Fibroblast of lung (primary cell): ENCODE measurements at regions not wholly inside any gene's neighbourhood (a gene's known extent, or its start where the extent isn't known, plus 50 kb on each side); places are given as distances from the start of the nearest gene placed in this dataset.

ENCODE experiments used
- DNase-seq, 2 donors: peaks; one replicate each; pipeline versions ENCODE4 v3.0.0 to v3.0.0-alpha.2; 2010; ENCODE audit warnings: low read depth in 2 of 2
- H2AFZ ChIP-seq: 2 replicates; pipeline ENCODE4 v1.5.1; 2012; ENCODE audit warnings: low read length, control low read depth, inconsistent platforms
- H3K27ac ChIP-seq: 2 replicates; pipeline ENCODE4 v1.5.1; 2011; ENCODE audit warnings: low read length, control low read depth; ENCODE audit not compliant: insufficient read depth
- H3K27me3 ChIP-seq: 2 replicates; pipeline ENCODE4 v1.5.1; 2011; ENCODE audit warnings: mild to moderate bottlenecking, low read length; ENCODE audit not compliant: control insufficient read depth, insufficient read depth
- H3K36me3 ChIP-seq: 2 replicates; pipeline ENCODE4 v1.5.1; 2011; ENCODE audit warnings: low read length; ENCODE audit not compliant: control insufficient read depth, insufficient read depth
- H3K4me1 ChIP-seq: 2 replicates; pipeline ENCODE4 v1.5.1; 2011; ENCODE audit warnings: low read length; ENCODE audit not compliant: control insufficient read depth, insufficient read depth; ENCODE audit errors: extremely low read depth
- H3K4me2 ChIP-seq: 2 replicates; pipeline ENCODE4 v1.5.1; 2011; ENCODE audit warnings: low read length, control low read depth; ENCODE audit not compliant: insufficient read depth; ENCODE audit errors: extremely low read depth
- H3K4me3 ChIP-seq, 4 experiments: fragments of 200-600 bp in 1 of 4; sonication (generic) in 1 of 4; replicated peaks in 1 of 4; 2 replicates each; pipeline ENCODE4 v1.5.1; 2011 to 2016; ENCODE audit warnings: low read length in 4 of 4, low read depth in 3 of 4, mild to moderate bottlenecking in 3 of 4, control low read depth in 2 of 4, inconsistent platforms in 1 of 4, mixed read lengths in 1 of 4; ENCODE audit not compliant: insufficient read depth in 1 of 4; ENCODE audit errors: control extremely low read depth in 1 of 4
- H3K79me2 ChIP-seq: 2 replicates; pipeline ENCODE4 v1.5.1; 2012; ENCODE audit warnings: mild to moderate bottlenecking, low read length, inconsistent platforms; ENCODE audit not compliant: control insufficient read depth, insufficient read depth
- H3K9ac ChIP-seq: 2 replicates; pipeline ENCODE4 v1.5.1; 2011; ENCODE audit warnings: mild to moderate bottlenecking, low read length, control low read depth; ENCODE audit not compliant: insufficient read depth
- H3K9me3 ChIP-seq: 2 replicates; pipeline ENCODE4 v1.5.1; 2012; ENCODE audit warnings: low read depth, low read length; ENCODE audit not compliant: control insufficient read depth, insufficient read depth
- H4K20me1 ChIP-seq: 2 replicates; pipeline ENCODE4 v1.5.1; 2011; ENCODE audit warnings: low read length; ENCODE audit not compliant: control insufficient read depth, insufficient read depth; ENCODE audit errors: extremely low read depth
- CTCF ChIP-seq, 2 donors: IDR thresholded peaks in 1 of 2; conservative IDR thresholded peaks in 1 of 2; 1 replicate in 1 of 2; 2 replicates in 1 of 2; pipeline ENCODE4 v1.5.1; 2011 to 2012; ENCODE audit warnings: low read length in 2 of 2, control low read depth in 1 of 2, inconsistent platforms in 1 of 2, low read depth in 1 of 2, mild to moderate bottlenecking in 1 of 2
- EZH2 ChIP-seq: IDR thresholded peaks from 2 replicates; pipeline ENCODE4 v1.5.1; 2012; ENCODE audit warnings: low read length, control low read depth, mild to moderate bottlenecking; ENCODE audit errors: missing control alignments

GRCh38 chr7:24152356-24152755, 131.6 kb upstream of the NPY start:
- Histone ChIP-seq H3K27me3 (no peaks in the 10 kb centered on the region), H3K27ac (no peak overlapping the region), H4K20me1 (no peaks in the 10 kb centered on the region), H3K9ac (no peak overlapping the region), H2AFZ (no peak overlapping the region), H3K4me1 (no peaks in the 10 kb centered on the region), H3K4me2 (no peak overlapping the region), H3K36me3 (no peaks in the 10 kb centered on the region), H3K9me3 (no peaks in the 10 kb centered on the region), H3K79me2 (no peaks in the 10 kb centered on the region), H3K4me3 (no peak overlapping the region)
- TF ChIP-seq CTCF (conservative IDR thresholded peaks at IDR 0.05 in 1 of 2, IDR thresholded peaks at IDR 0.05 in 1 of 2; ENCODE audit: low read depth in 1 of 2, low read length in 2 of 2) (no peak), EZH2 (no peak)
- no peak for DNase-seq

GRCh38 chr7:24152877-24153472, 131.0 kb upstream of the NPY start:
- DNase-seq, result no peak
- Histone ChIP-seq H3K79me2 (no peaks in the 10 kb centered on the region), H3K9ac (no peak overlapping the region), H3K27me3 (no peaks in the 10 kb centered on the region), H3K4me3 (no peak overlapping the region), H3K4me2 (no peak overlapping the region), H4K20me1 (no peaks in the 10 kb centered on the region), H2AFZ (no peak overlapping the region), H3K36me3 (no peaks in the 10 kb centered on the region), H3K4me1 (no peaks in the 10 kb centered on the region), H3K9me3 (no peaks in the 10 kb centered on the region), H3K27ac (no peak overlapping the region)
- TF ChIP-seq CTCF (conservative IDR thresholded peaks at IDR 0.05 in 1 of 2, IDR thresholded peaks at IDR 0.05 in 1 of 2; ENCODE audit: low read depth in 1 of 2, low read length in 2 of 2), result no peak
- TF ChIP-seq EZH2, result no peak

GRCh38 chr7:24157666-24158065, 126.3 kb upstream of the NPY start:
- Histone ChIP-seq H3K9ac (no peak overlapping the region), H4K20me1 (no peaks in the 10 kb centered on the region), H3K27ac (no peak overlapping the region), H3K4me3 (no peak overlapping the region), H3K4me2 (no peak overlapping the region), H3K36me3 (no peaks in the 10 kb centered on the region), H3K27me3 (no peaks in the 10 kb centered on the region), H3K4me1 (no peaks in the 10 kb centered on the region), H3K79me2 (no peaks in the 10 kb centered on the region), H2AFZ (no peak overlapping the region), H3K9me3 (no peaks in the 10 kb centered on the region)
- TF ChIP-seq EZH2 (no peak), CTCF (conservative IDR thresholded peaks at IDR 0.05 in 1 of 2, IDR thresholded peaks at IDR 0.05 in 1 of 2; ENCODE audit: low read depth in 1 of 2, low read length in 2 of 2) (no peak)
- DNase-seq, result no peak
